HG03457 (cell line): ENCODE measurements at regions not wholly inside any gene's neighbourhood (a gene's known extent, or its start where the extent isn't known, plus 50 kb on each side); places are given as distances from the start of the nearest gene placed in this dataset.
A peak's percentile ranks its signal among the peaks of the same experiment; 100 is the strongest.
"Not testable (repeated sequence)": the region's sequence is repeated elsewhere in the genome, so short reads cannot be mapped to it uniquely, and the experiment has no call there.

Source experiments
- ATAC-seq: cut with Tn5 transposase; IDR thresholded peaks from one replicate; pipeline ENCODE4 v1.9.1; 2021; ENCODE audit warnings: moderate number of reproducible peaks; ENCODE audit not compliant: unreplicated experiment

- not testable (repeated sequence) for ATAC-seq
These were observed 124.3 kb downstream of the PTCHD1 start for GRCh38 chrX:23458957-23459356.

- ATAC-seq, result no peak
These were observed 130.6 kb downstream of the PTCHD1 start for GRCh38 chrX:23465105-23465791.

- no peak for ATAC-seq
These were observed 131.3 kb downstream of the PTCHD1 start for GRCh38 chrX:23465985-23466384.

GRCh38 chrX:23478056-23478455 is 143.4 kb downstream of the PTCHD1 start:
- no peak for ATAC-seq

GRCh38 chrX:23478561-23478960 is 143.9 kb downstream of the PTCHD1 start:
- ATAC-seq, result no peak

GRCh38 chrX:23482561-23482960 is 147.9 kb downstream of the PTCHD1 start:
- ATAC-seq, result no peak

GRCh38 chrX:23483396-23483795 is 148.7 kb downstream of the PTCHD1 start:
- ATAC-seq, result no peak

- peak; percentile 92 for ATAC-seq
These were observed 159.3 kb downstream of the PTCHD1 start for GRCh38 chrX:23493941-23494374.

- ATAC-seq, result no peak
These were observed 160.1 kb downstream of the PTCHD1 start for GRCh38 chrX:23494741-23495140.

GRCh38 chrX:23497919-23498318 is 163.3 kb downstream of the PTCHD1 start:
- peak; percentile 50 for ATAC-seq

GRCh38 chrX:23501974-23502373 is 165.3 kb upstream of the PRDX4 start:
- ATAC-seq, result no peak

- ATAC-seq, result no peak
These were observed 163.3 kb upstream of the PRDX4 start for GRCh38 chrX:23503835-23504539.

- ATAC-seq, result no peak
These were observed 162.8 kb upstream of the PRDX4 start for GRCh38 chrX:23504540-23504884.

- no peak for ATAC-seq
These were observed 162.4 kb upstream of the PRDX4 start for GRCh38 chrX:23504895-23505294.

GRCh38 chrX:23505531-23506303 is 161.6 kb upstream of the PRDX4 start:
- ATAC-seq, result no peak

- no peak for ATAC-seq
These were observed 158.0 kb upstream of the PRDX4 start for GRCh38 chrX:23509256-23509655.

GRCh38 chrX:23511793-23512192 is 155.5 kb upstream of the PRDX4 start:
- ATAC-seq, result no peak

GRCh38 chrX:23513121-23513520 is 154.2 kb upstream of the PRDX4 start:
- no peak for ATAC-seq

- ATAC-seq, result no peak
These were observed 153.2 kb upstream of the PRDX4 start for GRCh38 chrX:23514082-23514481.

- ATAC-seq, result no peak
These were observed 152.3 kb upstream of the PRDX4 start for GRCh38 chrX:23515028-23515427.

- ATAC-seq, result not testable (repeated sequence)
These were observed 144.2 kb upstream of the PRDX4 start for GRCh38 chrX:23523026-23523657.
